ENCODE measurements at regions not wholly inside any gene's neighbourhood (a gene's known extent, or its start where the extent isn't known, plus 50 kb on each side); places are given as distances from the start of the nearest gene placed in this dataset.

GRCh38 chr4:116229420-116229819, 856.0 kb downstream of the TRAM1L1 start:
- TF ChIP-seq CTCF (IDR thresholded peaks at IDR 0.05; ENCODE audit: low read depth, low read length) = no peak
- DNase-seq (ENCODE audit: extremely low read depth, low read depth) = no peak

- TF ChIP-seq CTCF (IDR thresholded peaks at IDR 0.05; ENCODE audit: low read depth, low read length) = no peak
- DNase-seq (ENCODE audit: extremely low read depth, low read depth) = no peak
Observed at GRCh38 chr4:116223040-116223732, 862.2 kb downstream of the TRAM1L1 start.

- no peak for TF ChIP-seq CTCF (IDR thresholded peaks at IDR 0.05; ENCODE audit: low read depth, low read length)
- no peak for DNase-seq (ENCODE audit: extremely low read depth, low read depth)
Observed at GRCh38 chr4:116217781-116218180, 867.6 kb downstream of the TRAM1L1 start.

GRCh38 chr4:116215622-116216021, 869.8 kb downstream of the TRAM1L1 start:
- no peak for DNase-seq (ENCODE audit: extremely low read depth, low read depth)
- no peak for TF ChIP-seq CTCF (IDR thresholded peaks at IDR 0.05; ENCODE audit: low read depth, low read length)

GRCh38 chr4:116202524-116202923, 882.9 kb downstream of the TRAM1L1 start:
- no peak for TF ChIP-seq CTCF (IDR thresholded peaks at IDR 0.05; ENCODE audit: low read depth, low read length)
- DNase-seq (ENCODE audit: extremely low read depth, low read depth) = no peak

GRCh38 chr4:116197317-116197809, 888.0 kb downstream of the TRAM1L1 start:
- no peak for DNase-seq (ENCODE audit: extremely low read depth, low read depth)
- no peak for TF ChIP-seq CTCF (IDR thresholded peaks at IDR 0.05; ENCODE audit: low read depth, low read length)

- no peak for DNase-seq (ENCODE audit: extremely low read depth, low read depth)
- TF ChIP-seq CTCF (IDR thresholded peaks at IDR 0.05; ENCODE audit: low read depth, low read length) = no peak
Observed at GRCh38 chr4:116183241-116183640, 902.1 kb downstream of the TRAM1L1 start.
